Neural progenitor cell (in vitro differentiated cells): ENCODE measurements at regions not wholly inside any gene's neighbourhood (a gene's known extent, or its start where the extent isn't known, plus 50 kb on each side); places are given as distances from the start of the nearest gene placed in this dataset.

ENCODE experiments used
- DNase-seq: peaks from one replicate; pipeline ENCODE4 v3.0.0-alpha.2; 2016; ENCODE audit warnings: low spot score
- H2AFZ ChIP-seq: fragments of 200-600 bp; sonication (generic); replicated peaks from 2 replicates; pipeline ENCODE4 v1.6.1; 2016; ENCODE audit warnings: antibody characterized with exemption
- H3F3A ChIP-seq: fragments of 200-600 bp; sonication (generic); 2 replicates; pipeline ENCODE4 v1.6.1; 2016; ENCODE audit warnings: antibody characterized with exemption, low read depth
- H3K27ac ChIP-seq: fragments of 200-600 bp; sonication (generic); 2 replicates; pipeline ENCODE4 v1.5.1; 2016; ENCODE audit warnings: mild to moderate bottlenecking
- H3K27me3 ChIP-seq: fragments of 200-600 bp; sonication (generic); 2 replicates; pipeline ENCODE4 v1.6.1; 2016; ENCODE audit warnings: mild to moderate bottlenecking, moderate library complexity
- H3K36me3 ChIP-seq: fragments of 200-600 bp; sonication (generic); 2 replicates; pipeline ENCODE4 v1.5.1; 2016
- H3K4me1 ChIP-seq: fragments of 200-600 bp; sonication (generic); 2 replicates; pipeline ENCODE4 v1.6.1; 2016; ENCODE audit warnings: mixed run types
- H3K4me2 ChIP-seq: fragments of 200-600 bp; sonication (generic); 2 replicates; pipeline ENCODE4 v1.6.1; 2016
- H3K4me3 ChIP-seq: fragments of 200-600 bp; sonication (generic); 2 replicates; pipeline ENCODE4 v1.5.1; 2016
- H3K79me2 ChIP-seq: fragments of 200-600 bp; sonication (generic); 2 replicates; pipeline ENCODE4 v1.6.1; 2016; ENCODE audit warnings: low read depth
- H3K9ac ChIP-seq: fragments of 200-600 bp; sonication (generic); 2 replicates; pipeline ENCODE4 v1.6.1; 2016
- H3K9me3 ChIP-seq: fragments of 200-600 bp; sonication (generic); 2 replicates; pipeline ENCODE4 v1.5.1; 2016; ENCODE audit warnings: low read depth
- H4K20me1 ChIP-seq: fragments of 200-600 bp; sonication (generic); 2 replicates; pipeline ENCODE4 v1.6.1; 2016; ENCODE audit warnings: low read depth
- H3K27ac Mint-ChIP-seq: 3 replicates; pipeline ENCODE4 v1.8.0; 2021; ENCODE audit warnings: mixed read lengths
- H3K27me3 Mint-ChIP-seq: 2 replicates; pipeline ENCODE4 v1.8.0; 2022; ENCODE audit warnings: low read depth, mild to moderate bottlenecking, inconsistent platforms, moderate library complexity, mixed read lengths; ENCODE audit not compliant: insufficient read depth
- H3K36me3 Mint-ChIP-seq: 3 replicates; pipeline ENCODE4 v1.8.0; 2021; ENCODE audit warnings: mixed read lengths
- H3K4me1 Mint-ChIP-seq: 3 replicates; pipeline ENCODE4 v1.8.0; 2021; ENCODE audit warnings: mixed read lengths
- H3K4me3 Mint-ChIP-seq: 3 replicates; pipeline ENCODE4 v1.8.0; 2021; ENCODE audit warnings: mild to moderate bottlenecking, moderate library complexity, mixed read lengths
- H3K9me3 Mint-ChIP-seq: 3 replicates; pipeline ENCODE4 v1.8.0; 2020; ENCODE audit warnings: mixed read lengths
- CTCF ChIP-seq: fragments of 200-600 bp; sonication (generic); IDR thresholded peaks from 2 replicates; pipeline ENCODE4 v1.5.1; 2017; ENCODE audit warnings: antibody characterized with exemption, mild to moderate bottlenecking
- EZH2 ChIP-seq: fragments of 200-600 bp; sonication (generic); IDR thresholded peaks from 2 replicates; pipeline ENCODE4 v1.6.1; 2017; ENCODE audit warnings: antibody characterized with exemption, mild to moderate bottlenecking, moderate library complexity
- EZH2phosphoT487 ChIP-seq: fragments of 200-600 bp; sonication (generic); IDR thresholded peaks from 2 replicates; pipeline ENCODE4 v1.6.1; 2017; ENCODE audit warnings: antibody characterized with exemption

- no peak overlapping the region for H3K4me3 Mint-ChIP-seq
- Histone ChIP-seq H3K4me3 (no peak overlapping the region), H3K9ac (no peak overlapping the region), H2AFZ (no peak overlapping the region), H3F3A (no peaks in the 10 kb centered on the region), H3K79me2 (no peaks in the 10 kb centered on the region), H3K27ac (no peak overlapping the region), H4K20me1 (no peaks in the 10 kb centered on the region), H3K27me3 (no peaks in the 10 kb centered on the region), H3K4me2 (no peak overlapping the region), H3K36me3 (no peaks in the 10 kb centered on the region), H3K9me3 (no peaks in the 10 kb centered on the region), H3K4me1 (no peaks in the 10 kb centered on the region)
- H3K27me3 Mint-ChIP-seq: peaks cover 3% of the 10 kb centered on the region
- TF ChIP-seq EZH2 (no peak), CTCF (no peak), EZH2phosphoT487 (no peak)
- DNase-seq: no peak
- no peaks in the 10 kb centered on the region for H3K36me3 Mint-ChIP-seq
- no peak overlapping the region for H3K27ac Mint-ChIP-seq
- no peaks in the 10 kb centered on the region for H3K9me3 Mint-ChIP-seq
- H3K4me1 Mint-ChIP-seq: peaks cover 2% of the 10 kb centered on the region
Observed at GRCh38 chr4:74549936-74550335, 105.0 kb downstream of the AREG start.

GRCh38 chr4:74555231-74555630, 110.3 kb downstream of the AREG start:
- no peaks in the 10 kb centered on the region for H3K79me2 ChIP-seq
- no peaks in the 10 kb centered on the region for H3K36me3 ChIP-seq
- H3K4me3 Mint-ChIP-seq: no peak overlapping the region
- no peak for TF ChIP-seq CTCF
- TF ChIP-seq EZH2: no peak
- no peak for TF ChIP-seq EZH2phosphoT487
- no peaks in the 10 kb centered on the region for H3K9me3 Mint-ChIP-seq
- peaks cover 4% of the 10 kb centered on the region for H3F3A ChIP-seq
- H3K27me3 ChIP-seq: no peaks in the 10 kb centered on the region
- no peak overlapping the region for H2AFZ ChIP-seq
- no peak overlapping the region for H3K9ac ChIP-seq
- H3K4me2 ChIP-seq: no peak overlapping the region
- no peak overlapping the region for H3K27ac Mint-ChIP-seq
- peaks cover 3% of the 10 kb centered on the region for H3K27me3 Mint-ChIP-seq
- no peak overlapping the region for H3K4me3 ChIP-seq
- H4K20me1 ChIP-seq: no peaks in the 10 kb centered on the region
- H3K36me3 Mint-ChIP-seq: no peaks in the 10 kb centered on the region
- H3K9me3 ChIP-seq: no peaks in the 10 kb centered on the region
- H3K4me1 ChIP-seq: no peaks in the 10 kb centered on the region
- no peak overlapping the region for H3K27ac ChIP-seq
- H3K4me1 Mint-ChIP-seq: peaks cover 2% of the 10 kb centered on the region
- no peak for DNase-seq

GRCh38 chr4:74555843-74556242, 110.9 kb downstream of the AREG start:
- H3K4me1 Mint-ChIP-seq: peaks cover 2% of the 10 kb centered on the region
- Histone ChIP-seq H3K36me3 (no peaks in the 10 kb centered on the region), H3K79me2 (no peaks in the 10 kb centered on the region), H3K4me1 (no peaks in the 10 kb centered on the region), H4K20me1 (no peaks in the 10 kb centered on the region), H3K9me3 (no peaks in the 10 kb centered on the region), H3F3A (peaks cover 5% of the 10 kb centered on the region), H2AFZ (no peak overlapping the region), H3K4me2 (no peak overlapping the region), H3K27ac (no peak overlapping the region), H3K4me3 (no peak overlapping the region), H3K9ac (no peak overlapping the region), H3K27me3 (no peaks in the 10 kb centered on the region)
- H3K27ac Mint-ChIP-seq: no peak overlapping the region
- TF ChIP-seq EZH2phosphoT487 (no peak), EZH2 (no peak), CTCF (no peak)
- DNase-seq: no peak
- H3K36me3 Mint-ChIP-seq: no peaks in the 10 kb centered on the region
- no peaks in the 10 kb centered on the region for H3K9me3 Mint-ChIP-seq
- no peak overlapping the region for H3K4me3 Mint-ChIP-seq
- peaks cover 3% of the 10 kb centered on the region for H3K27me3 Mint-ChIP-seq

GRCh38 chr4:74559853-74560252, 114.9 kb downstream of the AREG start:
- Histone ChIP-seq H3K4me1 (no peaks in the 10 kb centered on the region), H3K36me3 (no peaks in the 10 kb centered on the region), H3K79me2 (no peaks in the 10 kb centered on the region), H3K9me3 (no peaks in the 10 kb centered on the region), H4K20me1 (no peaks in the 10 kb centered on the region), H2AFZ (no peak overlapping the region), H3K27ac (no peak overlapping the region), H3K4me2 (no peak overlapping the region), H3F3A (peaks cover 8% of the 10 kb centered on the region), H3K4me3 (no peak overlapping the region), H3K9ac (no peak overlapping the region), H3K27me3 (no peaks in the 10 kb centered on the region)
- Mint-ChIP-seq H3K4me1 (no peaks in the 10 kb centered on the region), H3K9me3 (peaks cover 6% of the 10 kb centered on the region), H3K36me3 (no peaks in the 10 kb centered on the region), H3K4me3 (no peak overlapping the region), H3K27me3 (peaks cover 2% of the 10 kb centered on the region), H3K27ac (no peak overlapping the region)
- no peak for DNase-seq
- TF ChIP-seq EZH2: no peak
- no peak for TF ChIP-seq CTCF
- no peak for TF ChIP-seq EZH2phosphoT487
